Stimulated activated CD4-positive, alpha-beta T cell treated with anti-CD3 and anti-CD28 coated beads, Interleukin-12 subunit alpha, Interleukin-12 subunit beta, amount 100 ng/mL, for 4 hours (primary cell): ENCODE measurements at regions not wholly inside any gene's neighbourhood (a gene's known extent, or its start where the extent isn't known, plus 50 kb on each side); places are given as distances from the start of the nearest gene placed in this dataset.

Source experiments
- DNase-seq: peaks from one replicate; pipeline ENCODE4 v3.0.0-alpha.2; 2020

GRCh38 chr13:40440990-40441820 is 225.2 kb downstream of the FOXO1 start:
- no peak for DNase-seq

GRCh38 chr13:40442231-40442630 is 224.2 kb downstream of the FOXO1 start:
- no peak for DNase-seq

- no peak for DNase-seq
Measured at GRCh38 chr13:40442826-40443225, 223.6 kb downstream of the FOXO1 start.

GRCh38 chr13:40444241-40444640 is 222.2 kb downstream of the FOXO1 start:
- DNase-seq, result no peak

GRCh38 chr13:40445557-40445990 is 220.9 kb downstream of the FOXO1 start:
- DNase-seq, result no peak

- DNase-seq, result no peak
Measured at GRCh38 chr13:40446365-40446764, 220.1 kb downstream of the FOXO1 start.

GRCh38 chr13:40447857-40448256 is 218.6 kb downstream of the FOXO1 start:
- no peak for DNase-seq

GRCh38 chr13:40452038-40452666 is 214.3 kb downstream of the FOXO1 start:
- DNase-seq, result no peak

- no peak for DNase-seq
Measured at GRCh38 chr13:40452741-40453334, 213.6 kb downstream of the FOXO1 start.

- DNase-seq, result no peak
Measured at GRCh38 chr13:40453351-40454021, 213.0 kb downstream of the FOXO1 start.

- DNase-seq, result no peak
Measured at GRCh38 chr13:40456397-40456953, 210.0 kb downstream of the FOXO1 start.

- DNase-seq, result no peak
Measured at GRCh38 chr13:40456979-40457553, 209.4 kb downstream of the FOXO1 start.

GRCh38 chr13:40457929-40458719 is 208.3 kb downstream of the FOXO1 start:
- no peak for DNase-seq

- no peak for DNase-seq
Measured at GRCh38 chr13:40458720-40458990, 207.8 kb downstream of the FOXO1 start.

GRCh38 chr13:40460116-40460515 is 206.3 kb downstream of the FOXO1 start:
- no peak for DNase-seq

- DNase-seq, result no peak
Measured at GRCh38 chr13:40464337-40465014, 202.0 kb downstream of the FOXO1 start.

- no peak for DNase-seq
Measured at GRCh38 chr13:40465015-40465390, 201.4 kb downstream of the FOXO1 start.

- no peak for DNase-seq
Measured at GRCh38 chr13:40466272-40466671, 200.2 kb downstream of the FOXO1 start.

- no peak for DNase-seq
Measured at GRCh38 chr13:40468227-40468838, 198.1 kb downstream of the FOXO1 start.

GRCh38 chr13:40469581-40470310 is 196.7 kb downstream of the FOXO1 start:
- no peak for DNase-seq
